A673 (cell line): ENCODE measurements at regions not wholly inside any gene's neighbourhood (a gene's known extent, or its start where the extent isn't known, plus 50 kb on each side); places are given as distances from the start of the nearest gene placed in this dataset.

Experiments
- CTCF ChIP-seq: fragments of 300-800, 200-600 bp; sonication (generic); conservative IDR thresholded peaks from 2 replicates; pipeline ENCODE4 v1.5.1; 2017; ENCODE audit warnings: low read depth, mild to moderate bottlenecking, antibody characterized with exemption, low read length, moderate library complexity, mixed read lengths
- EZH2 ChIP-seq: fragments of 200-600 bp; sonication (generic); IDR thresholded peaks from 2 replicates; pipeline ENCODE4 v1.6.1; 2017; ENCODE audit warnings: borderline replicate concordance, low read depth, mild to moderate bottlenecking, mixed read lengths, antibody characterized with exemption, low read length; ENCODE audit not compliant: poor library complexity, severe bottlenecking

- TF ChIP-seq EZH2: no peak
- no peak for TF ChIP-seq CTCF
These were observed 272.3 kb upstream of the RAG2 start for GRCh38 chr11:36870361-36870760.
